ENCODE measurements at regions not wholly inside any gene's neighbourhood (a gene's known extent, or its start where the extent isn't known, plus 50 kb on each side); places are given as distances from the start of the nearest gene placed in this dataset.

DNA sequence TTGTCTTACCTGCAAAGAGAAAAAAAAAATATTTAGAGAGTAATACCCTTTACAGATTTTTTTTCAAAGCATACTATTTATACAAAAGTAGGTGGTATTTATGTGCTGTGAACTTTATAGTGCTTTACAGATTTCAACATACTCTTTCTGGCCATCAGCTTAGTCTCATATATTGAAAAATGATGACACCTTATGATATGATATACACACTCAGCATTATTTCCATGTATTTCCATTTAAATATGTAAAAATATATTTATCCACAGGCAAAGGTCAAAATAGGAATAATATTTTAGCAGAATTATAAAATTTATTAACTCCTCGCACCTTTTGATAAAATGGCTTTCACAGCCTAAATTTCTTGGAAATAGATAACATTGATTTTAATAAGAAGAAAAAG, 815.8 kb upstream of the EPHA5 start:
- TF ChIP-seq, protein P1, sequence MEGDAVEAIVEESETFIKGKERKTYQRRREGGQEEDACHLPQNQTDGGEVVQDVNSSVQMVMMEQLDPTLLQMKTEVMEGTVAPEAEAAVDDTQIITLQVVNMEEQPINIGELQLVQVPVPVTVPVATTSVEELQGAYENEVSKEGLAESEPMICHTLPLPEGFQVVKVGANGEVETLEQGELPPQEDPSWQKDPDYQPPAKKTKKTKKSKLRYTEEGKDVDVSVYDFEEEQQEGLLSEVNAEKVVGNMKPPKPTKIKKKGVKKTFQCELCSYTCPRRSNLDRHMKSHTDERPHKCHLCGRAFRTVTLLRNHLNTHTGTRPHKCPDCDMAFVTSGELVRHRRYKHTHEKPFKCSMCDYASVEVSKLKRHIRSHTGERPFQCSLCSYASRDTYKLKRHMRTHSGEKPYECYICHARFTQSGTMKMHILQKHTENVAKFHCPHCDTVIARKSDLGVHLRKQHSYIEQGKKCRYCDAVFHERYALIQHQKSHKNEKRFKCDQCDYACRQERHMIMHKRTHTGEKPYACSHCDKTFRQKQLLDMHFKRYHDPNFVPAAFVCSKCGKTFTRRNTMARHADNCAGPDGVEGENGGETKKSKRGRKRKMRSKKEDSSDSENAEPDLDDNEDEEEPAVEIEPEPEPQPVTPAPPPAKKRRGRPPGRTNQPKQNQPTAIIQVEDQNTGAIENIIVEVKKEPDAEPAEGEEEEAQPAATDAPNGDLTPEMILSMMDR (IDR thresholded peaks at IDR 0.05), result no peak
- no peak for TF ChIP-seq POLR2A (IDR thresholded peaks at IDR 0.05)

Measured in uterus (tissue), 2 donors.